GM19397 (cell line): ENCODE measurements at regions not wholly inside any gene's neighbourhood (a gene's known extent, or its start where the extent isn't known, plus 50 kb on each side); places are given as distances from the start of the nearest gene placed in this dataset.

ENCODE experiments used
- ATAC-seq: cut with Tn5 transposase; IDR thresholded peaks from one replicate; pipeline ENCODE4 v1.9.1; 2021; ENCODE audit warnings: mild to moderate bottlenecking, moderate library complexity; ENCODE audit not compliant: unreplicated experiment

DNA sequence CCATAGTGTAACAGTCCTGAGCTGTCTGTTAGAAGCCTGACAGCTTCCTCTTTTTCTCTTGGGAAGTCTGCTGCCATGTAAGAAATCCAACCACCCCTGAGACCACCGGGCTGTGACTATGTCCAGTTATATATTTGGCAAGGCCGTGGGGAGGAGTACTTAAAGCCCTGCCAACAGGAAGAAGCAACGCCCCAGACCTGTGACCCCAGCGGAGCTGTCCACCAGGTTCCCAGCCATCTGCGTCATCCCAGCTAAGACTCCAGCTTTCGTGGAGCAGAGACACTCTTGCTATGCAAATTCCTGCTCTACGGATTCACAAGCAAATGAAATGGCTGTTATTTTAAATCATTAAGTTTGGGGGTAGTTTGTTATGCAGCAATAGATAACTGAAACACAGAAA lies 417.3 kb downstream of the TLE4 start:
- no peak for ATAC-seq

GRCh38 chr9:79988126-79988525 lies 416.4 kb downstream of the TLE4 start:
- no peak for ATAC-seq

DNA sequence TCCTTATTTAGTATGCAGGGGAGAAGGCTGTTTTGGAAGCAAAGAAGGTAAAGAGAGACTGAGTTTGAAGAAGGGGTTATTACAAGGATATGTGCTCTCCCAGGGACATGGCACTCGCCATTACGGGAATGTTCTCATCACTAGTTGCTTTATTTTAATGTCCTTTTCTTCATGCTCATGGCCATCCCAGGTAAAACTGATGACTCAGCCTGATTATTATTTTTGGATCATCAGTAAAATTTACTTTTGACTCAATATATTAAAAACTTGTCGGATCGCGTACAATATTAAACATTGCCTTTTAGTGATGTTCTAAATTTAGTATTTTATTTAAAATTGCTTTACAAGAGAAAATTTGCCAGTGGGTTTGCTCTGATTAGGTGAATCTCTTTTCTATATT lies 414.7 kb downstream of the TLE4 start:
- ATAC-seq = no peak

DNA sequence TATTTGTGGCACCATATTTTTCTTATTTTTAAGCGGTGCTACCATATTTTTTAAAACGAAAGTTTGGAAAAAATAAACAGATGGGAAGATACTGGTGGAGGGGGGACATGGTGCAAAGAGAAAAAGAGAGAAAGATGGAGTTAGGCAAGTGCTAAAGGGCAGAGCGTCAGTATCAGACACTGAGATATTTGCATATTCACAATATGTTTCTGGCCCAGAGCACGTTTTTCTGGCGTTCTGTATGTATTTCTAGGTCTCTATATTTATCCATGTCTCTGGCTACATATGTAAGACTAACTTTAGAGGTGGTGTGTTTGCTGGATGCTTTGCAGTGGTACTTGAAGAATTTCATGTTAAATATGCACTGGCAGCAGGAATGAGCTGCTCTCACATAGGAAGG lies 414.0 kb downstream of the TLE4 start:
- no peak for ATAC-seq

- ATAC-seq = no peak
These were observed 413.5 kb downstream of the TLE4 start for GRCh38 chr9:79985264-79985663.

DNA sequence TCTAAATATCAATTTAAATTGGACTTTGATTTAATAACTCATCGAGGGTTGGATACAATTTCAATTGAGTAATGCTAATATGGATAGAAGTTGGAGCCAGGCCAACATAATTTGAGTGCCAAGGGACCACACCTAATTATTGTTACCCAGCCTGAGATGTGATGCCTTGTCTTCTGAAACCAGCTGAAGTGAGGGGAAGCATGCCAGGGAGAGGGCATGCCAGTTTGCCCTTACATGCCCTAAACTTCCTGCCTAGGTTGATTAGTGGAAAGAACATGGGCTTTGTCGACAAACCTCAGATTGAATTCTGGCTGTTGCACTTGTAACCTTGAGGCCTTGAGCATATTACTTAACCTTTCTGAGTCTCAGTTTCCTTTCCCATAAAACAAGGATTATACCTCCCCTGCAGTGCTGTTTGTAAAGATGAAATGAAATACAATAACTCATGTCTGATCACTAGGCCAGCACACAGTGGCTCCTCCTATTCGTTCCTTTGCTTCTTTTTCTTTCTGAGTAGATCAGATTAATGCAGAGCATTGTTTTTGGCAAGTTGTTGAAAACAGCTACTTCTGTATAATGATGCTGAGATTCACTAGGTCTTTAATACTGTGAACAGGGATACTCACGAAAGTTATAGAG lies 412.8 kb downstream of the TLE4 start:
- no peak for ATAC-seq

DNA sequence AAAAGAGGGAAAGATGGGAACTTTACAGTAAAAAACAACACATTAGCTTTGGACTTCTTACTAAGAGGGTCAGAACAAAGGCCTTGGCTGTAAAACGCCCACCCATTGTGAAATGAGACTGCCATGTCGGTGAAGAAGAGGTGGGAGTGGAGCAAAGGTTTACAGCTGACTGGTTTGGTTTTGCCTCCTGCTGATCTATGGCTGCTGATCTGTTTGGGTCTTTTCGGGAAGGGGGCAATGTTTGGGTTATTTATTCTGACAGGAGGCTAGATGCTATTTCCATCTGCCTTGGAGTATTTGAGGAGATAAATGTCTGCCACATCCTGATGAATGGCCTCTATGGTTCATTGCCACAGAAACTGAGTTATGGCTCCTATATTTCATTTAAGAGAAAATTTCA lies 408.7 kb downstream of the TLE4 start:
- ATAC-seq = no peak

DNA sequence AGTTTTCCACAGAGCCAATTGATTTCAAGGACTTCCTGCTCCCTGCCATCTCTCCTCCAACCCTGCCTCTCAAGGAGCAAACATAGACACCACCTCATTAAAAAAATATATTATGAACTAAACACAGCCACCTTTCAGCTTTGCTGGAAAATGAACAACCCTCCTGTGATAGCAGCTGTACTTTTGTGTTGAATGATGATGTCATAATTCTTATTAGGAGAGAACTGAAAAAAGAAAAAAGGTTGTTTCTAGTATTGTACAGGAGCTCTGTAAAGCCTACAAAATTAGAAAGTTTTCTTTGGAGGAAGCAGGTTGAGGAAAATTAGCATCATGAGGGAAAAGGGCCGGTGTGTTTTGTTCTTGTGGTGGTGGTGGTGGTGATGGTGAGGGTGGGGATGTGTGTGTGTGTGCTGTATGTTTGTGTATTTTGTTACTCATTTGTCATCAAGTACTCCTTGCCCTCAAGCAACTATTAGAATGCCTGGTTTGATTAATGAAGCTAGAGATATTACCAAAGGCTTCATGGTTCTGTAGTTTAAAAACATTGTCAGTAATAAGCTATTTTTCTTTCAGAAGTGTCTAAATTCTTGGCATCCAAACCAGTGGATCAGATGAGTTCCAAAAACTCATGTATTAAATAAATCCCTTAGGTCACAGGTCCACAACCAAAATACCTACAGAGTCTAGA lies 405.9 kb downstream of the TLE4 start:
- no peak for ATAC-seq

GRCh38 chr9:79977074-79977435 lies 405.3 kb downstream of the TLE4 start:
- ATAC-seq = no peak

- ATAC-seq = no peak
These were observed 404.7 kb downstream of the TLE4 start for GRCh38 chr9:79976257-79977073.

DNA sequence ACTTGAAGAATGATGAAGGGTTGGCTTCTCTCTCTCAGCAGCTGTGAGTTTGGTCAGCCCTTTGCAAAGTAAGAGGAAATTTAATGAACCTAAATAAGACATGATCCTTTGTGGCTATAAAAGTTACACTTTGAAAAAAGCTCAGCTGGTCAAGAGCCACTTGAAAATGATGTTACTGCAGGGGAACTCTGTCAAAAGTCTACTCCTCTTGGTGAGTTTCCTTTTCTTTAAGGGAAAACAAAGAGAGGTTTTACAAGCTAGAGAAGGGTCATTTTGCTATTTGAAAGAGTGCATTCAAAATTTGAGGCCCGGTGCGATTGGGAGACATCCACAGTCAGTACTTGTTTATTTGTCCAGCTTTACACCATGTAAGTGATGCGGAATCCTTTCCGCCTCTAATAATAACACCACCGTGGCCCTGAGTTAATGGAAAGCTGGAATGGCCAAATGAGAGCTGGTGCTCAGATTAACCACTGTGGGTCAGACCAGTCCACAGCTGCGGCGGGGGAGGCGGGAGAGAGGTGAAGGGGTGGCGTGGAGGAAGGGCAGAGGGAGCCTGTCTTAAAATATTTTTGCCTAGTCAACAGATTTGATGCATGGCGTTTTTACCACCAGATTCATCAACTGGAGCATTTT lies 404.0 kb downstream of the TLE4 start:
- no peak for ATAC-seq

GRCh38 chr9:79974806-79975422 lies 403.1 kb downstream of the TLE4 start:
- ATAC-seq = no peak

DNA sequence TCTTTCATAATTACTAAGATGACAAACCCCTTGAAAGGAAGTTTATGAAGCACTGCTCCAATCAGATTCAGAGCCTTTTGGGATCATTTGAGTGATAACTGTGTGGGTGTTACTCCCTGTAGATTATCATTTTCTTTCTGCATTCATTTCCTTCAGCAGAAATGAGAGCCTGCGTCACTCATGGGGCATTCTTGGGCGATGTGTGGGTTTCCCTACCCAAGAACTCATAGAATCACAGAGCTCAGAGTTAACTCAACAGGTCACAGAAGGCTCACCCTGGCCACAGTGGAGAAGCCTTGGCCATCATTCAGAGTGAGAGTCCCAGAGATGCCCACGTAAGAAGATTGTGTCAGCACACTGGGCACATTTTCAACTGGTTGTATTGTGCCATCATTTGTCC lies 401.9 kb downstream of the TLE4 start:
- no peak for ATAC-seq

GRCh38 chr9:79970146-79970425 lies 398.3 kb downstream of the TLE4 start:
- ATAC-seq = no peak

GRCh38 chr9:79969393-79970145 lies 397.8 kb downstream of the TLE4 start:
- ATAC-seq = no peak

GRCh38 chr9:79968533-79968932 lies 396.8 kb downstream of the TLE4 start:
- ATAC-seq = no peak

GRCh38 chr9:79962836-79963235 lies 391.1 kb downstream of the TLE4 start:
- no peak for ATAC-seq

- no peak for ATAC-seq
These were observed 390.4 kb downstream of the TLE4 start for GRCh38 chr9:79962150-79962549.

DNA sequence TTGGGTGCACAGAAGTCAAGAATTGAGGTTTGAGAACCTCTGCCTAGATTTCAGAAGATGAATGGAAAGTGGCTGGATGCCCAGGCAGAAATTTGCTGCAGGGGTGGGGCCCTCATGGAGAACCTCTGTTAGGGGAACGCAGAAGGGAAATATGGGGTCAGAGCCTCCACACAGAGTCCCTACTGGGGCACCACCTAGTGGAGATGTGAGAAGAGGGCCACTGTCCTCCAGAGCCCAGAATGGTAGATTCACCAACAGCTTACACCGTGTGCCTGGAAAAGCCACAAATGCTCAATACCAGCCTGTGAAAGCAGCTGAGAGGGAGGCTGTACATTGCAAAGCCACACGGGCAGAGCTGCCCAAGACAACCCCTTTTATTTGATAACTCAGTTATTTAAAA lies 383.5 kb downstream of the TLE4 start:
- ATAC-seq = no peak

DNA sequence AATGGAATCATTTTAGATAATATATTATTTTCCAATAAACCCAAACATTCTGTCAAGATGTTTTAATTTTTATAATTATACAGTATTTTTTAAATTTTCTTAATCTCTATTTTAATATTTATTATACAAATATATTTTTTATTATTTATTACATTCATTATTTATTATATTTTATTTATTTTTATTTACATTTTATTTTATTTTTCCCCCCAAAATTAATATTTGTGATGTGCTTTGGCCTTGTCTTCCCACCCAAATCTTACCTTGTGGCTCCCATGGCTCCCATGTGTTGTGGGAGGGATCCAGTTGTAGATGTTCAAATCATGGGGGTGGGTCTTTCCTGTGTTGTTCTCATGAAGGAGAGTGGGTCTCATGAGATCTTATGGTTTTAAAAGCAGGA lies 382.1 kb downstream of the TLE4 start:
- ATAC-seq = no peak

DNA sequence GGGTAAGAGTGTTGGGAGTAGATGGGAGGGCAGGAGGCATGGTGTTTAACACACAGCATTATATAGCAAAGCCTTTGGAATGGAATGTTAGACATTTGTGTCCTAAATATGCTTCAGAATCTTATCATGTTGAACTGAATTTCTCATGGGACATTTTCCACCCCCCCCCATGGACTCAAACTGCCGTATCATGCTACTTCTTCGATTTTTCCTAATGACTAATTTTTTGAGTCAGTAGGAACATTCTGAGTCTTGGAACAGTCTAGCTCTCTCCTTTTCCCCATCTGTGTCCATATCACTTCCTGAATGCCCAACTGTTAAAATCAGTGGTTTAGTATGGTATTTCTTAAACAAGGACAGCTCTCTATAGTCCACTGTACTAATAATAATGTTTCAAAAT lies 380.6 kb downstream of the TLE4 start:
- ATAC-seq = no peak
